Activated B cell treated with CpG ODN at 0.5 μM for 24 hours (primary cell): ENCODE measurements at regions not wholly inside any gene's neighbourhood (a gene's known extent, or its start where the extent isn't known, plus 50 kb on each side); places are given as distances from the start of the nearest gene placed in this dataset.

Source experiments
- ATAC-seq: fragments of 200-7000 bp; cut with Tn5 transposase; one replicate; pipeline ENCODE4 v1.10.0; 2021; ENCODE audit warnings: low read depth, mild to moderate bottlenecking, moderate library complexity
- CTCF ChIA-PET: fragments of 350-600 bp; sonication (Branson Sonifier 250); formaldehyde crosslinking; loops from one replicate; lab custom pipeline; 2021; ENCODE audit warnings: antibody characterized with exemption; lab: Charles Lee
- POLR2A ChIA-PET: fragments of 350-600 bp; sonication (Branson Sonifier 250); formaldehyde crosslinking; loops from one replicate; lab custom pipeline; 2021; ENCODE audit warnings: antibody characterized with exemption; lab: Charles Lee
- DNase-seq: peaks from one replicate; pipeline ENCODE4 v3.0.0; 2022
- H3K27ac Mint-ChIP-seq: one replicate; pipeline ENCODE4 v1.8.0; 2020; ENCODE audit warnings: mixed read lengths
- H3K27me3 Mint-ChIP-seq: one replicate; pipeline ENCODE4 v1.8.0; 2021; ENCODE audit warnings: mixed read lengths
- H3K36me3 Mint-ChIP-seq: one replicate; pipeline ENCODE4 v1.8.0; 2021; ENCODE audit warnings: low read depth, mixed read lengths
- H3K4me1 Mint-ChIP-seq: one replicate; pipeline ENCODE4 v1.8.0; 2021; ENCODE audit warnings: mixed read lengths
- H3K4me3 Mint-ChIP-seq: one replicate; pipeline ENCODE4 v1.8.0; 2020; ENCODE audit warnings: mild to moderate bottlenecking, mixed read lengths
- H3K9me3 Mint-ChIP-seq: one replicate; pipeline ENCODE4 v1.8.0; 2020; ENCODE audit warnings: mixed read lengths
- intact Hi-C: fragments of 100-400 bp; cut with micrococcal nuclease; formaldehyde crosslinking; loops from one replicate; pipeline ENCODE4 v1.15.1; 2024
- TF ChIP-seq, protein P1 (sequence below): fragments of 200-600 bp; IDR thresholded peaks from one replicate; pipeline ENCODE4 v1.8.0; 2022; ENCODE audit warnings: antibody characterized with exemption, mild to moderate bottlenecking

DNA sequence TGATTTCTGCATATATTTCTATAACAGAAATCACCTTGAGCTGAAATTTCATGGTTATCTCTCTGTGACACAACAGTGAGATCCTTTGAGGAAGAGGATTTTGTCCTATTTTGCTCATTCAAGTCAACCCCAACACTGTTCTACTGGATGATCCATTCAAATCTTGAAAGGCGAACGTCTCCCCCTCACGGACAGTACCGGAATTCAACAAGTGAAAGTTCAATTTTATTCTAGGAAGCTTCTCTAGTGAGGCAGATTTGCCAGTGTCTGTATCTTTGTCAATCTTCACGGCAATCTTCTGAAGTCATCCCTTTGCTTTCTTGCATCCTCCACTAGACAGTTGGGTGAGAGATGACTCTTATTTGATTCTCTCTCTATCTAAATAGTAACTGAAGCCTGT is 91.7 kb upstream of the PDE7B start:
- intact Hi-C loops: no loop called here
- H3K4me1 Mint-ChIP-seq: no peaks in the 10 kb centered on the region
- no peak overlapping the region for H3K4me3 Mint-ChIP-seq
- ChIA-PET POLR2A (no interaction called here), CTCF (interaction anchor here (3.4 kb wide), 1 partner anchor 150 kb away, joined by 11 read pairs; no protein-coding TSS in a partner anchor)
- no peak overlapping the region for H3K27ac Mint-ChIP-seq
- ATAC-seq (no peak), DNase-seq (no peak)
- H3K9me3 Mint-ChIP-seq: peaks cover 2% of the 10 kb centered on the region
- H3K27me3 Mint-ChIP-seq: peaks cover 2% of the 10 kb centered on the region
- H3K36me3 Mint-ChIP-seq: no peaks in the 10 kb centered on the region
- TF ChIP-seq, protein P1, sequence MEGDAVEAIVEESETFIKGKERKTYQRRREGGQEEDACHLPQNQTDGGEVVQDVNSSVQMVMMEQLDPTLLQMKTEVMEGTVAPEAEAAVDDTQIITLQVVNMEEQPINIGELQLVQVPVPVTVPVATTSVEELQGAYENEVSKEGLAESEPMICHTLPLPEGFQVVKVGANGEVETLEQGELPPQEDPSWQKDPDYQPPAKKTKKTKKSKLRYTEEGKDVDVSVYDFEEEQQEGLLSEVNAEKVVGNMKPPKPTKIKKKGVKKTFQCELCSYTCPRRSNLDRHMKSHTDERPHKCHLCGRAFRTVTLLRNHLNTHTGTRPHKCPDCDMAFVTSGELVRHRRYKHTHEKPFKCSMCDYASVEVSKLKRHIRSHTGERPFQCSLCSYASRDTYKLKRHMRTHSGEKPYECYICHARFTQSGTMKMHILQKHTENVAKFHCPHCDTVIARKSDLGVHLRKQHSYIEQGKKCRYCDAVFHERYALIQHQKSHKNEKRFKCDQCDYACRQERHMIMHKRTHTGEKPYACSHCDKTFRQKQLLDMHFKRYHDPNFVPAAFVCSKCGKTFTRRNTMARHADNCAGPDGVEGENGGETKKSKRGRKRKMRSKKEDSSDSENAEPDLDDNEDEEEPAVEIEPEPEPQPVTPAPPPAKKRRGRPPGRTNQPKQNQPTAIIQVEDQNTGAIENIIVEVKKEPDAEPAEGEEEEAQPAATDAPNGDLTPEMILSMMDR: no peak

DNA sequence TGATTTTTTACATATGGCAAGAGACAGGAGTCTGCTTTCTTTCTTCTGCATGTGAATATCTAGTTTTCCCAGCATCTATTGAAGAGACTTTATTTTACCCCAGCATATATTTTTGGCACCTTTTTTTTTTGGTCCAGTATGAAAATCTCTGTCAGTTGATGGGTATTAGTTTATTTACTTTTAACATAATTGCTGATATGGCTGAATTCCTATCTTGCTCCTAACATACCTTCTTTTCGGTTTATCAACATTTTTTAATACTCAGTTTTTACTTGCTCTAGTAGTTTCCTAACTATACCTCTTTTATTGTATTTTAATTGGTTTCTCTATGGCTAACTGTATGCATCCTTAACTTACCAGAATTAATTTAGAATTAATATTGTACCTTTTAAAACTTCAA is 77.5 kb upstream of the PDE7B start:
- Mint-ChIP-seq H3K4me1 (no peaks in the 10 kb centered on the region), H3K27ac (no peak overlapping the region), H3K9me3 (peaks cover 1% of the 10 kb centered on the region), H3K4me3 (no peak overlapping the region), H3K36me3 (no peaks in the 10 kb centered on the region), H3K27me3 (peaks cover 2% of the 10 kb centered on the region)
- TF ChIP-seq, protein P1: no peak
- intact Hi-C loops: no loop called here
- CTCF ChIA-PET: no interaction called here
- ATAC-seq (no peak), DNase-seq (no peak)
- POLR2A ChIA-PET: no interaction called here

DNA sequence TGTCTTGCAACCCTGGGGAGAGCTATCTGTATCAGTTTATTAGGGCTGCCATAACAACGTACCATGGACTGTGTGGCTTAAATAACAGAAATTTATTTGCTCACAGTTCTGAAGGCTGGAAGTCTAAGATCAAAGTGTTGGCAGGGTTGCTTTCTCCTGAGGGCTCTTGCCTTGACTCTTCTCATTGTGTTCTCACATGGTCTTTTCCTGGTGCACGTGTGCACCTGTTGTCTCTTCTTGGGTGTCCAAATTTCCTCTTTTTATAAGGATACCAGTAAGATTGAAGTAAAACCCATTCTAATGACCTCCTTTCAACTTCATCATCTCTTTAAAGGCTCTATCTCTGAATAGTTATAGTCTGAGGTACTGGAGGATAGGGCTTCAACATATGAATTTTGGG is 72.3 kb upstream of the PDE7B start:
- ChIA-PET CTCF (no interaction called here), POLR2A (no interaction called here)
- Mint-ChIP-seq H3K4me3 (no peak overlapping the region), H3K27ac (no peak overlapping the region), H3K36me3 (no peaks in the 10 kb centered on the region), H3K9me3 (no peaks in the 10 kb centered on the region), H3K27me3 (peaks cover 11% of the 10 kb centered on the region), H3K4me1 (no peaks in the 10 kb centered on the region)
- ATAC-seq (no peak), DNase-seq (no peak)
- TF ChIP-seq, protein P1: no peak
- intact Hi-C loops: no loop called here

DNA sequence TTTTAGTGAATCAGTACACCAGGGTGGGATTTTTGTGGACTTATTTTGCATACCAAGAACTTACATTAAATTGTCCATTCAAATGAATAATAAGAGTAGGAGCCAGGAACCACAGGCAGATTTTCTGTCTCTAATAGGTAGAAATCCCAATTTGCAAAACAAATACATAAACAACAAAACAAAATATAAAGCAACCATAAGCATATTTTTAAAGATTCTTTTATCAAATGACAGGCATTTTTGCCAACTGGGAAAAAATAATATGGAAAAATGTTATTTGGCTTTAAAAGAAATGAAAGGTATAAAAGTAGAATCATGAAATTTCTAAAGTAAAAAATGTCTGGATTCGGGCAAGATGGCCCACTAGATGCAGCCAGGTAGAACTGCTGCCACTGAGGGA is 71.2 kb upstream of the PDE7B start:
- Mint-ChIP-seq H3K4me1 (no peaks in the 10 kb centered on the region), H3K9me3 (no peaks in the 10 kb centered on the region), H3K4me3 (no peak overlapping the region), H3K36me3 (no peaks in the 10 kb centered on the region), H3K27ac (no peak overlapping the region), H3K27me3 (peaks cover 11% of the 10 kb centered on the region)
- ChIA-PET POLR2A (no interaction called here), CTCF (no interaction called here)
- intact Hi-C loops: loop anchor here (5.0 kb wide), 1 partner anchor 48 kb away; no protein-coding TSS in a partner anchor
- DNase-seq (no peak), ATAC-seq (no peak)
- TF ChIP-seq, protein P1: no peak

DNA sequence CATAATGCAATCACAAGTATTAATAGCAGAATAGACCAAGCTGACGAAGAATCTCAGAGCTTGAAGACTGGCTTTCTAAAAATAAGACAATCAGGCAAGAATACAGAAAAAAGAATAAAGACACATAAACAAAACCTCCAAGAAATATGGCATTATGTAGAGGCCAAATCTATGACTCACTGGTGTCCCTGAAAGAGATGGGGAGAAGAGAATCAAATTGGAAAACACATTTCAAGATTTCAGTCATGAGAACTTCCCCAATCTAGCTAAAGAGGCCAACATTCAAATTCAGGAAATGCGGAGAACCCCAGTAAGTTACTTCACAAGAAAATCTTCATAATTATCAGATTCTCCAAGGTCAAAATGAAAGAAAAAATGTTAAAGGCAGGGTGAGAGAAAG is 69.0 kb upstream of the PDE7B start:
- POLR2A ChIA-PET: no interaction called here
- no peak overlapping the region for H3K4me3 Mint-ChIP-seq
- intact Hi-C loops: loop anchor here (5.0 kb wide), 1 partner anchor 50 kb away; no protein-coding TSS in a partner anchor

More for the DNA sequence above, 69.0 kb upstream of the PDE7B start:
- TF ChIP-seq, protein P1: no peak
- no peaks in the 10 kb centered on the region for H3K36me3 Mint-ChIP-seq
- no peak for DNase-seq
- H3K27me3 Mint-ChIP-seq: peaks cover 11% of the 10 kb centered on the region
- no peaks in the 10 kb centered on the region for H3K9me3 Mint-ChIP-seq
- H3K4me1 Mint-ChIP-seq: no peaks in the 10 kb centered on the region
- H3K27ac Mint-ChIP-seq: no peak overlapping the region
- CTCF ChIA-PET: no interaction called here
- ATAC-seq: no peak
